Upper lobe of left lung (tissue), 6 donors: ENCODE measurements at regions not wholly inside any gene's neighbourhood (a gene's known extent, or its start where the extent isn't known, plus 50 kb on each side); places are given as distances from the start of the nearest gene placed in this dataset.
A peak's percentile ranks its signal among the peaks of the same experiment; 100 is the strongest.

Experiments
- ATAC-seq, 2 donors: fragments of 200-7000 bp; cut with Tn5 transposase; one replicate each; pipeline ENCODE4 v1.9.1; 2022; ENCODE audit warnings: mild to moderate bottlenecking in 2 of 2, moderate library complexity in 2 of 2; ENCODE audit not compliant: low FRiP score in 2 of 2
- DNase-seq, 2 donors: peaks; one replicate each; pipeline ENCODE4 v3.0.0-alpha.2; 2019 to 2020
- H3K27ac ChIP-seq, 4 donors: fragments of 200-600 bp; sonication (generic); one replicate each; pipeline ENCODE4 v1.5.1; 2016 to 2019
- H3K27me3 ChIP-seq, 4 donors: fragments of 200-600 bp; sonication (generic); one replicate each; pipeline ENCODE4 v1.5.1; 2017 to 2019
- H3K36me3 ChIP-seq, 4 donors: fragments of 200-600 bp; sonication (generic); one replicate each; pipeline ENCODE4 v1.5.1; 2016 to 2019
- H3K4me1 ChIP-seq, 4 donors: fragments of 200-600 bp; sonication (generic); one replicate each; pipeline ENCODE4 v1.5.1; 2018 to 2019
- H3K4me3 ChIP-seq, 4 donors: fragments of 200-600 bp; sonication (generic); one replicate each; pipeline ENCODE4 v1.5.1; 2017 to 2019; ENCODE audit warnings: mild to moderate bottlenecking in 2 of 4, moderate library complexity in 1 of 4
- H3K9me3 ChIP-seq, 4 donors: fragments of 200-600 bp; sonication (generic); one replicate each; pipeline ENCODE4 v1.5.1; 2018 to 2019
- EP300 ChIP-seq, 4 donors: sonication (generic); formaldehyde crosslinking; IDR thresholded peaks; one replicate each; pipeline ENCODE4 v1.5.1; 2017; ENCODE audit warnings: antibody characterized with exemption in 4 of 4, control low read depth in 2 of 4
- POLR2A ChIP-seq, 4 donors: fragments of 450-650 bp; IDR thresholded peaks; one replicate each; pipeline ENCODE4 v1.5.1; 2016 to 2017; ENCODE audit warnings: antibody characterized with exemption in 4 of 4, mild to moderate bottlenecking in 2 of 4
- POLR2AphosphoS5 ChIP-seq, 2 donors: sonication (generic); formaldehyde crosslinking; IDR thresholded peaks; one replicate each; pipeline ENCODE4 v1.5.1; 2017; ENCODE audit warnings: antibody characterized with exemption in 2 of 2
- WGBS, 2 donors: methylation state at CpG; one replicate each; pipeline ENCODE4 v1.1.5; 2017 to 2018; 5-methylcytosine and 5-hydroxymethylcytosine counted together
- TF ChIP-seq, protein P1 (sequence below), 6 experiments: fragments of 450-650 bp in 4 of 6; fragments of 200-600 bp in 2 of 6; sonication (generic) in 2 of 6; IDR thresholded peaks; one replicate each; pipeline ENCODE4 v1.5.1; 2016 to 2019; ENCODE audit warnings: antibody characterized with exemption in 6 of 6
- donor health status: DM: no; HTN: no; CAD: no; lungs with moderate emphysema.
- donor health status: DM: no; HTN: yes; CAD: no; lungs with severe emphysema.

DNA sequence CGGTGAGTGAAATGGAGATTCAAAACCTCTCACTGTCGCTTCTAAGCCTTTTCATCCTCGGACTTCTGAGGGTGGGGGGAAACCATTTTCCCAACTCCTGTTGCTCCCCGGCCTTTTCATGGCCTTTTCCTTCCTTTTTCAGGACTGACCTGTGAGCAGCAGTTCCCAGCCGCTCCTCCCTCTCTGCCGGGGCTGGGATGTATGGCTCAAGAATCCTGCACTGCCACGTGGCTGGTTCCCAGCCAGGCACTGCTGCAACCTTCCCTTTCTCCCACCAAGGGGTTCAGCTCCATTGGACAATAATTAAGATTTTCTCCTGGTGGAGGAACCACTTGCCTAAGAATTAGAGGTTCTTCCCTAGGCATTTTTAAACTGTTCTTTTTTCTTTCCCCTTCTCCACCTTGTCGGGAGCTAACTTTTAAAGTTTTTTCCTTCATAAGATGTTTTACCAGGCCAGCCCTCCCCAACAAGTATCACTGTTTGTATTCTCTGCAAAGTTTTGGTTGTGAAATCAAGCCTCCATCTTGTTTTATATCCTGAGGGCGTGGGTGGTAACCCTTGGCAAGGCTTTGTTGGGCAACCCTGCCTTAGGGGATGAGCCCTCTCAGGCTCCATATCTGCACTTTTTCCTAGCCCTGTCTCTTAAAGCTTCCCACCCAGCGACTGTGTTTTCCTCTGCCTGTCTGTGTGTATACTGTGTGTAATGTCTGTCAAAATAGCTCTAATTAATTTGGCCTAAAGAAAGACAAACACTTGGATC lies 1166.6 kb upstream of the ADGRL2 start:
- ATAC-seq = no peak
- WGBS, 2 donors = 69 to 72% methylated on average over 10 of the region's 10 CpGs

GRCh38 chr1:80632284-80632683 lies 1168.5 kb upstream of the ADGRL2 start:
- no peaks in the 10 kb centered on the region for H3K27me3 ChIP-seq
- WGBS, 2 donors = 88 to 91% methylated on average over 10 of the region's 10 CpGs
- ATAC-seq = no peak
- no peak overlapping the region for H3K27ac ChIP-seq
- no peaks in the 10 kb centered on the region for H3K4me1 ChIP-seq
- TF ChIP-seq POLR2A (IDR thresholded peaks at IDR 0.05) = no peak
- TF ChIP-seq, protein P1, sequence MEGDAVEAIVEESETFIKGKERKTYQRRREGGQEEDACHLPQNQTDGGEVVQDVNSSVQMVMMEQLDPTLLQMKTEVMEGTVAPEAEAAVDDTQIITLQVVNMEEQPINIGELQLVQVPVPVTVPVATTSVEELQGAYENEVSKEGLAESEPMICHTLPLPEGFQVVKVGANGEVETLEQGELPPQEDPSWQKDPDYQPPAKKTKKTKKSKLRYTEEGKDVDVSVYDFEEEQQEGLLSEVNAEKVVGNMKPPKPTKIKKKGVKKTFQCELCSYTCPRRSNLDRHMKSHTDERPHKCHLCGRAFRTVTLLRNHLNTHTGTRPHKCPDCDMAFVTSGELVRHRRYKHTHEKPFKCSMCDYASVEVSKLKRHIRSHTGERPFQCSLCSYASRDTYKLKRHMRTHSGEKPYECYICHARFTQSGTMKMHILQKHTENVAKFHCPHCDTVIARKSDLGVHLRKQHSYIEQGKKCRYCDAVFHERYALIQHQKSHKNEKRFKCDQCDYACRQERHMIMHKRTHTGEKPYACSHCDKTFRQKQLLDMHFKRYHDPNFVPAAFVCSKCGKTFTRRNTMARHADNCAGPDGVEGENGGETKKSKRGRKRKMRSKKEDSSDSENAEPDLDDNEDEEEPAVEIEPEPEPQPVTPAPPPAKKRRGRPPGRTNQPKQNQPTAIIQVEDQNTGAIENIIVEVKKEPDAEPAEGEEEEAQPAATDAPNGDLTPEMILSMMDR (IDR thresholded peaks at IDR 0.05) = no peak
- no peak for TF ChIP-seq EP300 (IDR thresholded peaks at IDR 0.05)
- TF ChIP-seq POLR2AphosphoS5 (IDR thresholded peaks at IDR 0.05) = no peak
- no peak overlapping the region for H3K4me3 ChIP-seq
- H3K9me3 ChIP-seq = no peaks in the 10 kb centered on the region
- DNase-seq = peak in 1 of 2 donors; percentile 15
- no peaks in the 10 kb centered on the region for H3K36me3 ChIP-seq

More for the DNA sequence above, 1166.6 kb upstream of the ADGRL2 start:
- Histone ChIP-seq H3K27ac (no peak overlapping the region), H3K4me1 (no peaks in the 10 kb centered on the region), H3K36me3 (no peaks in the 10 kb centered on the region), H3K27me3 (no peaks in the 10 kb centered on the region), H3K4me3 (no peak overlapping the region), H3K9me3 (no peaks in the 10 kb centered on the region)
- DNase-seq = no peak
- TF ChIP-seq POLR2AphosphoS5 (IDR thresholded peaks at IDR 0.05) (no peak), POLR2A (IDR thresholded peaks at IDR 0.05) (no peak), EP300 (IDR thresholded peaks at IDR 0.05) (no peak)
- TF ChIP-seq, protein P1 (IDR thresholded peaks at IDR 0.05) = no peak

- Histone ChIP-seq H3K27me3 (no peaks in the 10 kb centered on the region), H3K27ac (no peak overlapping the region), H3K4me3 (no peak overlapping the region), H3K4me1 (no peaks in the 10 kb centered on the region), H3K9me3 (no peaks in the 10 kb centered on the region), H3K36me3 (no peaks in the 10 kb centered on the region)
- DNase-seq (no peak), ATAC-seq (no peak)
- 82 to 83% methylated on average over 3 of the region's 3 CpGs for WGBS, 2 donors
- TF ChIP-seq POLR2AphosphoS5 (IDR thresholded peaks at IDR 0.05) = no peak
- no peak for TF ChIP-seq EP300 (IDR thresholded peaks at IDR 0.05)
- TF ChIP-seq, protein P1 (IDR thresholded peaks at IDR 0.05) = no peak
- no peak for TF ChIP-seq POLR2A (IDR thresholded peaks at IDR 0.05)
Measured at GRCh38 chr1:80629304-80629837, 1171.4 kb upstream of the ADGRL2 start.

DNA sequence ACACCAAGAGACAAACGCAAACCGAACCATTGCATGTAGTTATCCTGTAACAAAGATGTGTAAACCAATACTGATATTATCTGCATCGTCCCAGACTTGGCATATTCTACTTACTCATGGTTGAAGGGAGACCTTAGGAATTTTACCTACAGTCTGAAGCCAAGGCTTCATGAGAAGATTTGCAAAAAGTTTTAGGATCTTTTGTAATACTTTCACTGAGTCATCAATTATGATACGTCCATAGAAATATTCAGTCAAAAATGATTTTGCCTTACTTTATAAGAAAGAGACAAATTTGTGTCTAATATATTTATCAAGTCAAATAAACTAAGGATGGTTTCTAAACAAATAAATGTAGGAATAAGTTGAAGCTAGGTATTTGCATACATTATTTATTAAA lies 1176.1 kb upstream of the ADGRL2 start:
- Histone ChIP-seq H3K4me1 (no peaks in the 10 kb centered on the region), H3K27me3 (no peaks in the 10 kb centered on the region), H3K4me3 (no peak overlapping the region), H3K9me3 (no peaks in the 10 kb centered on the region), H3K27ac (no peak overlapping the region), H3K36me3 (no peaks in the 10 kb centered on the region)
- no peak for TF ChIP-seq POLR2AphosphoS5 (IDR thresholded peaks at IDR 0.05)
- no peak for TF ChIP-seq EP300 (IDR thresholded peaks at IDR 0.05)
- no peak for TF ChIP-seq POLR2A (IDR thresholded peaks at IDR 0.05)
- TF ChIP-seq, protein P1 (IDR thresholded peaks at IDR 0.05) = no peak
- DNase-seq (no peak), ATAC-seq (no peak)
- 60 to 89% methylated on average over 4 of the region's 4 CpGs for WGBS, 2 donors

DNA sequence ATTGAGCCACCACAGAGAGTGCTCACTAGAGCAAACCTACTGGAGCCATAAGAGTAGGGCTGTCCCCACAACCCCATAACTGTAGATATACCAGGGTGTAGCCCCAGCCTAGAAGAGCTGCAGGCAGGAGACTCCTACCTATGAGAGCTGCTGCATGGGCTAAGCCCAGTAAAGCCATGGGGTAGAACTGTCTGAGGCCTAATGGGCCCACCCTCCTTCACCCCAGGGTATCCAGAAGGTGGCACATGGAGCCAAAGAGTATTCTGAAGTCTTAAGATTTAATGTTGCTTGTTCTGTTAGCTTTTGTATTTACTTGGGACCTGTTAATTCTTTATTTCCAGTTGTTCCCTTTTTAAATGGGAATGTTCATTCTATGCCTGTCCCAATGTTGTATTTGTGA lies 1193.7 kb upstream of the ADGRL2 start:
- ATAC-seq = peak in 1 of 2 donors; percentile 24
- DNase-seq = no peak
- Histone ChIP-seq H3K27me3 (no peaks in the 10 kb centered on the region), H3K27ac (no peak overlapping the region), H3K36me3 (no peaks in the 10 kb centered on the region), H3K4me3 (no peak overlapping the region), H3K9me3 (no peaks in the 10 kb centered on the region), H3K4me1 (no peaks in the 10 kb centered on the region)
- no peak for TF ChIP-seq POLR2AphosphoS5 (IDR thresholded peaks at IDR 0.05)
